ENCODE measurements at regions not wholly inside any gene's neighbourhood (a gene's known extent, or its start where the extent isn't known, plus 50 kb on each side); places are given as distances from the start of the nearest gene placed in this dataset.

- TF ChIP-seq ARID4B (CRISPR knock-in tag; IDR thresholded peaks at IDR 0.05; ENCODE audit: borderline replicate concordance) = no peak
- TF ChIP-seq FOXJ3 (CRISPR knock-in tag; IDR thresholded peaks at IDR 0.05; ENCODE audit: borderline replicate concordance) = no peak
- no peak for TF ChIP-seq ZBTB43 (CRISPR knock-in tag; IDR thresholded peaks at IDR 0.05)
- TF ChIP-seq ZNF138 (CRISPR knock-in tag; conservative IDR thresholded peaks at IDR 0.05) = no peak
Measured at GRCh38 chr13:85545771-85546170, 253.4 kb downstream of the SLITRK6 start (continued).

- H3K27ac Mint-ChIP-seq = no peak overlapping the region
- POLR2A ChIA-PET = no interaction called here
- no peak for DNase-seq (ENCODE audit: low spot score)
Measured at GRCh38 chr13:85544756-85545155, 254.5 kb downstream of the SLITRK6 start.

GRCh38 chr13:85543144-85543543 is 256.1 kb downstream of the SLITRK6 start:
- ChIA-PET POLR2A (no interaction called here), CTCF (no interaction called here)
- no peak overlapping the region for H3K4me3 Mint-ChIP-seq
- TF ChIP-seq FOXP1 (CRISPR knock-in tag; IDR thresholded peaks at IDR 0.05; ENCODE audit: borderline replicate concordance) (no peak), TEAD1 (CRISPR knock-in tag; IDR thresholded peaks at IDR 0.05) (no peak), ATF3 (CRISPR knock-in tag; conservative IDR thresholded peaks at IDR 0.05) (no peak), NFYB (CRISPR knock-in tag; conservative IDR thresholded peaks at IDR 0.05; ENCODE audit: low read depth) (no peak), NR3C1 (CRISPR knock-in tag; conservative IDR thresholded peaks at IDR 0.05; ENCODE audit: low read depth) (no peak)
- H3K4me1 Mint-ChIP-seq = no peaks in the 10 kb centered on the region
- no peaks in the 10 kb centered on the region for H3K36me3 Mint-ChIP-seq
- peaks cover 5% of the 10 kb centered on the region for H3K9me3 Mint-ChIP-seq
- H3K27me3 Mint-ChIP-seq (ENCODE audit: low read depth) = no peaks in the 10 kb centered on the region
- DNase-seq (ENCODE audit: low spot score) = no peak
- no peak overlapping the region for H3K27ac Mint-ChIP-seq
- no peak for ATAC-seq

More at GRCh38 chr13:85544756-85545155, 254.5 kb downstream of the SLITRK6 start:
- H3K9me3 Mint-ChIP-seq = peaks cover 19% of the 10 kb centered on the region
- ATAC-seq = no peak
- TF ChIP-seq ZNF396 (CRISPR knock-in tag; IDR thresholded peaks at IDR 0.05; ENCODE audit: borderline replicate concordance) (no peak), ZNF416 (CRISPR knock-in tag; IDR thresholded peaks at IDR 0.05) (no peak), MAX (CRISPR knock-in tag; IDR thresholded peaks at IDR 0.05) (no peak), NR1H2 (CRISPR knock-in tag; IDR thresholded peaks at IDR 0.05) (no peak), ZBTB21 (CRISPR knock-in tag; IDR thresholded peaks at IDR 0.05; ENCODE audit: borderline replicate concordance) (no peak)
- H3K4me1 Mint-ChIP-seq = no peaks in the 10 kb centered on the region
- H3K27me3 Mint-ChIP-seq (ENCODE audit: low read depth) = no peaks in the 10 kb centered on the region; the same call in 1 of the 2 replicates
- CTCF ChIA-PET = no interaction called here
- peaks cover 15% of the 10 kb centered on the region for H3K36me3 Mint-ChIP-seq
- no peak overlapping the region for H3K4me3 Mint-ChIP-seq

GRCh38 chr13:85541476-85541875 is 257.7 kb downstream of the SLITRK6 start:
- no peaks in the 10 kb centered on the region for H3K36me3 Mint-ChIP-seq
- no peak overlapping the region for H3K27ac Mint-ChIP-seq
- CTCF ChIA-PET = no interaction called here
- POLR2A ChIA-PET = no interaction called here
- no peaks in the 10 kb centered on the region for H3K9me3 Mint-ChIP-seq
- ATAC-seq = no peak
- no peak for DNase-seq (ENCODE audit: low spot score)
- no peak overlapping the region for H3K4me3 Mint-ChIP-seq
- H3K4me1 Mint-ChIP-seq = no peaks in the 10 kb centered on the region
- H3K27me3 Mint-ChIP-seq (ENCODE audit: low read depth) = no peaks in the 10 kb centered on the region
- no peak for TF ChIP-seq ZNF425 (CRISPR knock-in tag; conservative IDR thresholded peaks at IDR 0.05)
- no peak for TF ChIP-seq NFYB (CRISPR knock-in tag; conservative IDR thresholded peaks at IDR 0.05; ENCODE audit: low read depth)
- TF ChIP-seq E2F4 (CRISPR knock-in tag; IDR thresholded peaks at IDR 0.05; ENCODE audit: borderline replicate concordance, low read depth) = no peak
- TF ChIP-seq MXD4 (CRISPR knock-in tag; IDR thresholded peaks at IDR 0.05; ENCODE audit: borderline replicate concordance) = no peak
- TF ChIP-seq ZNF396 (CRISPR knock-in tag; IDR thresholded peaks at IDR 0.05; ENCODE audit: borderline replicate concordance) = no peak
- TF ChIP-seq IRF1 (CRISPR knock-in tag; IDR thresholded peaks at IDR 0.05) = no peak
